ENCODE measurements at regions not wholly inside any gene's neighbourhood (a gene's known extent, or its start where the extent isn't known, plus 50 kb on each side); places are given as distances from the start of the nearest gene placed in this dataset.

- TF ChIP-seq CTCF (conservative IDR thresholded peaks at IDR 0.05 in 1 of 2, IDR thresholded peaks at IDR 0.05 in 1 of 2; ENCODE audit: low read depth in 1 of 2, low read length in 2 of 2) (no peak), EZH2 (IDR thresholded peaks at IDR 0.05; ENCODE audit: low read length, missing control alignments) (no peak)
These were observed 55.2 kb upstream of the TSC22D2 start for GRCh38 chr3:150352931-150353330.

All from fibroblast of lung (primary cell).